GM12892 (cell line): ENCODE measurements at regions not wholly inside any gene's neighbourhood (a gene's known extent, or its start where the extent isn't known, plus 50 kb on each side); places are given as distances from the start of the nearest gene placed in this dataset.

Experiments
- POLR2A ChIP-seq: IDR thresholded peaks from 2 replicates; pipeline ENCODE4 v1.6.1; 2011; ENCODE audit warnings: low read depth, low read length, control low read depth
- POLR2AphosphoS5 ChIP-seq: IDR thresholded peaks from 2 replicates; pipeline ENCODE4 v1.6.1; 2011; ENCODE audit warnings: low read depth, low read length, control low read depth

DNA sequence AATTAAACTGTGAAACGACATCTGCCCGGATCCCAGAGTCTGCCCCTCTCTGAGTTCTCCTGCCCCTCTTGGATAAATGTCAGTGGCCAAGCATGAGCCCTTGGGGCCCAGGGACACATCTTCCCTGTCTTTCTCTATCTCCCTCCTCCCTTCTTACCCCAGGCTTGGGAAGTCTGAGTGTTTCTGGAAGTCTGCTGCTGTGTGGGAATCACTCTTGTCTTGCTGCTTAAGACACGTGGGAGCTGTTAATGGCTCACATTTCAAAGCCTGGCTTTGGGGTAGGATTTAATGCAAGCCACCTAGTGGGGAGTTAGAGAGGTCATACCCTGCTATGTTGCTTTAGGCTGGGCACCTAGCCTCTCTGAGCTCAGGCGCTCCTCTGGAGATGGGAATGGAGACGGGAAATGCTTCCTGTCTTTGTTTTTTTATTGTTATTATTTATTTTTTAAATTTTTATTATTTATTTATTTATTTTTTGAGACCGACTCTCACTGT, 218.5 kb upstream of the CIBAR2 start:
- TF ChIP-seq POLR2A (no peak), POLR2AphosphoS5 (no peak)
